WI38 (cell line): ENCODE measurements at regions not wholly inside any gene's neighbourhood (a gene's known extent, or its start where the extent isn't known, plus 50 kb on each side); places are given as distances from the start of the nearest gene placed in this dataset.
"Not testable (repeated sequence)": the region's sequence is repeated elsewhere in the genome, so short reads cannot be mapped to it uniquely, and the experiment has no call there.

Experiments
- H3K4me3 ChIP-seq: 2 replicates; pipeline ENCODE4 v1.5.1; 2011; ENCODE audit warnings: low read depth, mild to moderate bottlenecking, control low read depth, low read length
- TF ChIP-seq, protein P1 (sequence below): IDR thresholded peaks from 2 replicates; pipeline ENCODE4 v1.5.1; 2012; ENCODE audit warnings: low read depth, mild to moderate bottlenecking, control low read depth, low read length

DNA sequence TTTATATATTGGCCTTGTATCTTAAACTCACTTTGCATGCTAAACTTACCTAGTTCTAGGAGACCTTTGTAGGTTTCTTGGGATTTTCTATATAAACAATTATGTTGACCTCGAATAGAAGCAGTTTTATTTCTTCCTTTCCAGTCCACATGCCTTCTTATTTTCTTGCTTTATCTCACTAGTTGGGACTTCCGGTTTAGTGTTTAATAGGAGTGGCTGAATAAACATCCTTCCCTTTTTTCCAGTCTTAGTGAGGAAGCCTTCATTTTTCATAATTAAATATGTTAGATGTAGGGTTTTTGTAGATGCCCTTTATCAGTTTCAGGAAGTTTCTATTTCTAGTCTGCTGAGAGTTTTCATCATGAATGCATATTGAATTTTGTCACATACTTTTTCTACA, 347.3 kb upstream of the HNRNPA3 start:
- no peak overlapping the region for H3K4me3 ChIP-seq
- TF ChIP-seq, protein P1, sequence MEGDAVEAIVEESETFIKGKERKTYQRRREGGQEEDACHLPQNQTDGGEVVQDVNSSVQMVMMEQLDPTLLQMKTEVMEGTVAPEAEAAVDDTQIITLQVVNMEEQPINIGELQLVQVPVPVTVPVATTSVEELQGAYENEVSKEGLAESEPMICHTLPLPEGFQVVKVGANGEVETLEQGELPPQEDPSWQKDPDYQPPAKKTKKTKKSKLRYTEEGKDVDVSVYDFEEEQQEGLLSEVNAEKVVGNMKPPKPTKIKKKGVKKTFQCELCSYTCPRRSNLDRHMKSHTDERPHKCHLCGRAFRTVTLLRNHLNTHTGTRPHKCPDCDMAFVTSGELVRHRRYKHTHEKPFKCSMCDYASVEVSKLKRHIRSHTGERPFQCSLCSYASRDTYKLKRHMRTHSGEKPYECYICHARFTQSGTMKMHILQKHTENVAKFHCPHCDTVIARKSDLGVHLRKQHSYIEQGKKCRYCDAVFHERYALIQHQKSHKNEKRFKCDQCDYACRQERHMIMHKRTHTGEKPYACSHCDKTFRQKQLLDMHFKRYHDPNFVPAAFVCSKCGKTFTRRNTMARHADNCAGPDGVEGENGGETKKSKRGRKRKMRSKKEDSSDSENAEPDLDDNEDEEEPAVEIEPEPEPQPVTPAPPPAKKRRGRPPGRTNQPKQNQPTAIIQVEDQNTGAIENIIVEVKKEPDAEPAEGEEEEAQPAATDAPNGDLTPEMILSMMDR = no peak

DNA sequence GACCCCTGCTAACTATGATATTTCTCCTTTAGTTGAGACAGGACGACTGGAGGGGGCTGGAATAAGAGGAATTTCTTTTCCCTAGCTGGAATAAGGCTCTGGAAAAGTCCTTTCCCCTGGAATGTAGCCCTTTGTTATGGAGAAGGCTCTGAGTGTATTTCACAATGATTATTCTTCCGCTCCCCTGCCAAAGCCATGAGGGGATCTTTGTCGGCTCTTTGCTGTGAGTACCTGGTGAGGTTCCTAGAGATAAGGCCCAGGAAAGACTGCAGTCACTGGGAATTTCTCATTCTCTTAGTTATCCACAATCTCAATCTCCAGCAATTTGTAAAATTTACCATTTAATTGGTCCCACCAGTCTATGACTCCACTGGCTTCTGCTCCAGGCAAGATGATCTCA, 340.2 kb upstream of the HNRNPA3 start:
- H3K4me3 ChIP-seq = no peak overlapping the region
- TF ChIP-seq, protein P1 = no peak

DNA sequence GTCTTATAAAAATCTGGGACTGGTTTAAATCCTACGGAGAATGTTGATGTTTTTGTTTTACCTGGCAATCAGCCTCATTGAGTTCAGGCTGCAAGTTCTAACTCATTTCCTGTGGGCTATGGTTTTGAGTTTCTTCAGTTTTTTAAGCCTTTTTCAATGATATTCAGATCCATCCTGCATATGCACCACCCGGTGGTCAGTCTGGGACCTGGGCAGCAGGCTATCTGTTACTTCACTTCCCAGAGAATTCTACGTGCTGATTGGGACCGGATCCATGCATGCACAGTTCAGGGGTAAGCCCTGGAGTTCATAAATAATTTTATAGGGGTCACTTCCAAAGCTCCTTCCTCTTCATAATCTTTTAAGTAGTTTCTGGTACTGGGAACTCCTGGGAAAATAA, 339.2 kb upstream of the HNRNPA3 start:
- H3K4me3 ChIP-seq = no peak overlapping the region
- TF ChIP-seq, protein P1 = no peak

DNA sequence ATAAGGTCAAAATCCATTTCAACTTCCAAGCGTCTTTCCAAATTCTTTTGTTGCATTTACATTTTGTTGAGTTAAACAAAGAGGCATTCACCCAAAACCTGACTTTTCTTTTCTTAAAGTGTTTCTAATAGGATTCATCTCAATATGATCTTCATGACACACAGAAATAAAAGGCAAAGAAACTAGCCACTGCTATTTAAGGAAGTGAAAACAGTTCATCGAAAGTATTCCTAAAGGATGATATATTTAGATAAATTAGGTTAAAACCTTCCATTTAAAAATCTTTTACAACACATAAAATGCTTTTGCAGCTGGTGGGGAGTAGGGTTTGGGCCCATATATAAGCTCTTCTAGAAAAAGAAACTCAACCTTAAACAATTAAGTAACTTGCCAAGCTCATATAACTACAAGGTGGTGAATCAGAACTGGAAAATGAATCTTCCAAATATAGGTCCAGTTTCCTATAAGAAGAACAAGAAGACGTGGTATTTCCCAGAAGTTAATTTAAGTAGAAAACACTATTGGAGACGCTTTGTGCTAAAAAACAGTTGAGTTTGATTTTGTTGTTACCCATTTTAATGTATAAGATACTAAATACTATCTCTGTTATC, 336.0 kb upstream of the HNRNPA3 start:
- H3K4me3 ChIP-seq = no peak overlapping the region
- TF ChIP-seq, protein P1 = no peak

DNA sequence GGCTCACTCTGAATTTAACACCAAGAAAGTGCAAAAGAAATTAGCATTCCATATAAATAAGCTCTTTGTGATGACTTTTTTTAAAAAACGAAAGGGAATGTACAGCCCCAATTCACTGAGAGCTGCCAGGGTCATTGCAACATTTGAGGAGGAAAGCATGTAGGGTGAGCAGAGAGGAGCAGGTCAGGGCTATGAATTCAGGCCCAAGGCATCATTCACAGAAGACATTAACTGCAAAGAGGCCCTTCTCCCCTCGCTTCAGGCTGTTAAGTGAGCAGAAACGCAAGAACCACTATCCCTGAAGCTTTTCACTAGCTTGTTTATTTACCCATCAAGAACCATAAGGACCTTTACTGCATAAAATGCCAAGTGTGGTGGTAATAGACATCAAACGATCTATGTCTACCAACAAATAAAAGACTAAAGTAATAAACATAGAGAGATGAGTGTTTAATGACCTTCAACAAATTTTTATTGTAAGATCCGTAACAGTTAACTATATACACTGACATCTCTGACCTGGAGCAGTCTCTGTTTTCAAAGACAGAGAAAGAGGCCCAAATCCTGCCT, 333.1 kb upstream of the HNRNPA3 start:
- TF ChIP-seq, protein P1 = no peak
- H3K4me3 ChIP-seq = no peak overlapping the region

- H3K4me3 ChIP-seq = not testable (repeated sequence)
Measured at GRCh38 chr2:176882045-176882444, 330.5 kb upstream of the HNRNPA3 start.

DNA sequence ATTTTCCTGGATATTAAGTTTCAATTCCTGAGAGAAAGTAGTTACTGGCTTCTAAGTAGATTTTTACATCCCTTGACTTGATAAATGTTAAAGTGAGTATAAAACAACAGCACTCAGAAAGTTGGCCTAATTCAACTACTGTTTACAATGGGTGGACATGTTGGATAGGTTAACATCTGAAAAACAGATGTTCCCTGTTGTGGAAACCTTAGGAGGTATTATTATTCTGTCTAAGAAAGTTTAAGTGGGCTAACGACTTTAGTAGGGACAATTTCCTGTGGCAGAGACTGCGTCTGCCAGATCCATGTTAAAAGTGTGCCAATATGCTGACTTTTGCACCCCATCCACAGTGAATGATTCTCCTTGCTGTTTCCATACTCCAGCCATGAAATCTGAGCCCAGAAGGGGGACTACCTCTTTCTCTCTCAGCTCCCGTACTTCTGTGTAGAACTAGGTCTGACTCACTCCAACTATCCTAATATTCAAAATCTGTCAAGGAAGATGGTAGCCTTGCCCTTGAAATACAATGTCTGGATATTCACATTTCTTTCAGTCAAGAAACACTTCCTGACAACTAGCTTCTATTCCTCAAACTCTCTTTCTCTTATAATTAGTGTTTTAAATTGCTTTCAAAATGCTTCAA, 327.5 kb upstream of the HNRNPA3 start:
- TF ChIP-seq, protein P1 = no peak
- H3K4me3 ChIP-seq = no peak overlapping the region

DNA sequence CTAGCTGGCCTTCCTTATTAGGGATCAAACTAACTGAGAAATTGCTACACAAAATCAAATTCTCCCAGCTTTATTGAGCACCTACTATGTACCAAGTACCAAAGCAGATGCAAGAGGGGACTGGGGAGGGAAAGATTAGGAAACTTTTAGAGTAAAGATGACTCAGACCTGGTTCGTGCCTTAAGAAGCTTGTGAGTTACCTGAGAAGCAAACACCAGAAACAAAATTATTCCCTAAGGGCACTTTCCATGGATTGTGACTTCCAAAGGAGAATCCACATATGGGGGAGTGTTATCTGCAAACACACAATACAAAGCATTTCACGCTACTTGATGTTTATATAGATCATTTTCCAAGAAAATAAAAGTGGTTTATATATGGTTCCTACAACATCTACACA, 326.9 kb upstream of the HNRNPA3 start:
- H3K4me3 ChIP-seq = no peak overlapping the region
- TF ChIP-seq, protein P1 = no peak
